HG02943 (cell line): ENCODE measurements at regions not wholly inside any gene's neighbourhood (a gene's known extent, or its start where the extent isn't known, plus 50 kb on each side); places are given as distances from the start of the nearest gene placed in this dataset.
A peak's percentile ranks its signal among the peaks of the same experiment; 100 is the strongest.

Experiments used
- ATAC-seq: cut with Tn5 transposase; IDR thresholded peaks from one replicate; pipeline ENCODE4 v1.9.1; 2021; ENCODE audit warnings: mild to moderate bottlenecking, low read depth, moderate library complexity; ENCODE audit not compliant: unreplicated experiment

GRCh38 chr5:5044247-5044840 is 95.8 kb upstream of the ADAMTS16 start:
- ATAC-seq, result no peak

GRCh38 chr5:5046680-5047502 is 93.2 kb upstream of the ADAMTS16 start:
- peak; percentile 84 for ATAC-seq

GRCh38 chr5:5050801-5051200 is 89.3 kb upstream of the ADAMTS16 start:
- no peak for ATAC-seq

- ATAC-seq, result no peak
Observed at GRCh38 chr5:5055712-5056111, 84.4 kb upstream of the ADAMTS16 start.

GRCh38 chr5:5061836-5062235 is 78.3 kb upstream of the ADAMTS16 start:
- no peak for ATAC-seq

- no peak for ATAC-seq
Observed at GRCh38 chr5:5062525-5063302, 77.4 kb upstream of the ADAMTS16 start.

GRCh38 chr5:5063533-5063953 is 76.6 kb upstream of the ADAMTS16 start:
- no peak for ATAC-seq

- no peak for ATAC-seq
Observed at GRCh38 chr5:5065472-5065871, 74.7 kb upstream of the ADAMTS16 start.

GRCh38 chr5:5066276-5067186 is 73.6 kb upstream of the ADAMTS16 start:
- no peak for ATAC-seq

- no peak for ATAC-seq
Observed at GRCh38 chr5:5069851-5070250, 70.3 kb upstream of the ADAMTS16 start.

- ATAC-seq, result no peak
Observed at GRCh38 chr5:5071554-5071953, 68.6 kb upstream of the ADAMTS16 start.

GRCh38 chr5:5077236-5077635 is 62.9 kb upstream of the ADAMTS16 start:
- no peak for ATAC-seq

GRCh38 chr5:5078009-5078897 is 61.9 kb upstream of the ADAMTS16 start:
- no peak for ATAC-seq

- no peak for ATAC-seq
Observed at GRCh38 chr5:5079876-5080275, 60.3 kb upstream of the ADAMTS16 start.

- no peak for ATAC-seq
Observed at GRCh38 chr5:5080790-5081189, 59.3 kb upstream of the ADAMTS16 start.

- ATAC-seq, result no peak
Observed at GRCh38 chr5:5085381-5085780, 54.7 kb upstream of the ADAMTS16 start.

GRCh38 chr5:5089895-5090649 is 50.1 kb upstream of the ADAMTS16 start:
- no peak for ATAC-seq
